Endothelial cell of umbilical vein (primary cell): ENCODE measurements at regions not wholly inside any gene's neighbourhood (a gene's known extent, or its start where the extent isn't known, plus 50 kb on each side); places are given as distances from the start of the nearest gene placed in this dataset.

ENCODE experiments used
- BruUV-seq: library from RNA; stranded (reverse); fragments of 400-500 nt; replicated peaks from 2 replicates; lab custom pipeline; 2021; lab: Mats Ljungman, UMichigan
- CTCF ChIA-PET: fragments of 300-600, 350-600 bp; sonication (Branson Sonifier 250); formaldehyde crosslinking; loops from one replicate; lab custom pipeline; 2021; ENCODE audit warnings: antibody characterized with exemption, inconsistent platforms; lab: Charles Lee
- POLR2A ChIA-PET: fragments of 300-600, 350-600 bp; sonication (Branson Sonifier 250); formaldehyde crosslinking; loops from one replicate; lab custom pipeline; 2021; ENCODE audit warnings: antibody characterized with exemption, inconsistent platforms; lab: Charles Lee
- DNase-seq: peaks from one replicate; pipeline ENCODE4 v3.0.0-alpha.2; 2011; ENCODE audit warnings: low read depth, low spot score
- FAIRE-seq: peaks from 2 replicates; lab custom pipeline; 2011; peaks lifted over from hg19 to GRCh38; lab: Jason Lieb, UNC
- H2AFZ ChIP-seq: 2 replicates; pipeline ENCODE4 v1.6.0; 2012; ENCODE audit warnings: low read depth, low read length, control low read depth, inconsistent platforms
- H3K27ac ChIP-seq: 2 replicates; pipeline ENCODE4 v1.5.1; 2011; ENCODE audit warnings: low read depth, mild to moderate bottlenecking, control low read depth, low read length, moderate library complexity; ENCODE audit not compliant: insufficient read depth
- H3K27me3 ChIP-seq, 2 experiments: 2 replicates each; pipeline versions ENCODE4 v1.6.0 to v1.6.1; 2011; ENCODE audit warnings: low read length in 2 of 2, mixed read lengths in 1 of 2; ENCODE audit not compliant: control insufficient read depth in 2 of 2, insufficient read depth in 2 of 2
- H3K36me3 ChIP-seq, 2 experiments: 2 replicates in 1 of 2; 3 replicates in 1 of 2; pipeline ENCODE4 v1.5.1; 2011; ENCODE audit warnings: low read length in 2 of 2, mild to moderate bottlenecking in 1 of 2, moderate library complexity in 1 of 2; ENCODE audit not compliant: control insufficient read depth in 2 of 2, insufficient read depth in 2 of 2; ENCODE audit errors: extremely low read depth in 1 of 2
- H3K4me1 ChIP-seq: 3 replicates; pipeline ENCODE4 v1.5.1; 2011; ENCODE audit warnings: mild to moderate bottlenecking, low read length; ENCODE audit not compliant: control insufficient read depth, insufficient read depth; ENCODE audit errors: extremely low read depth
- H3K4me2 ChIP-seq: 2 replicates; pipeline ENCODE4 v1.6.1; 2011; ENCODE audit warnings: low read length, control low read depth, mixed read lengths; ENCODE audit not compliant: insufficient read depth
- H3K4me3 ChIP-seq, 3 experiments: fragments of 200-600 bp in 1 of 3; sonication (generic), shearing (Covaris generic) in 1 of 3; replicated peaks in 1 of 3; 2 replicates each; pipeline ENCODE4 v1.5.1; 2011 to 2016; ENCODE audit warnings: control low read depth in 3 of 3, low read length in 3 of 3, mild to moderate bottlenecking in 2 of 3, inconsistent platforms in 1 of 3, low read depth in 1 of 3, moderate library complexity in 1 of 3; ENCODE audit not compliant: insufficient read depth in 1 of 3
- H3K79me2 ChIP-seq: 2 replicates; pipeline ENCODE4 v1.6.0; 2012; ENCODE audit warnings: low read length, inconsistent platforms; ENCODE audit not compliant: control insufficient read depth, insufficient read depth
- H3K9ac ChIP-seq: replicated peaks from 2 replicates; pipeline ENCODE3; 2011; ENCODE audit warnings: low read length, control low read depth; ENCODE audit not compliant: insufficient read depth; ENCODE audit errors: extremely low read depth
- H3K9me1 ChIP-seq: replicated peaks from 3 replicates; pipeline ENCODE4 v1.6.0; 2011; ENCODE audit warnings: mild to moderate bottlenecking, low read length; ENCODE audit not compliant: control insufficient read depth, insufficient read depth; ENCODE audit errors: extremely low read depth
- H3K9me3 ChIP-seq: replicated peaks from 2 replicates; pipeline ENCODE4 v1.5.1; 2012; ENCODE audit warnings: low read length, inconsistent platforms; ENCODE audit not compliant: control insufficient read depth, insufficient read depth
- H4K20me1 ChIP-seq: replicated peaks from 2 replicates; pipeline ENCODE3; 2011; ENCODE audit warnings: mild to moderate bottlenecking, low read length; ENCODE audit not compliant: control insufficient read depth, insufficient read depth; ENCODE audit errors: extremely low read depth
- EZH2 ChIP-seq: IDR thresholded peaks from 2 replicates; pipeline ENCODE4 v1.6.1; 2012; ENCODE audit warnings: borderline replicate concordance, low read depth, mild to moderate bottlenecking, moderate library complexity, low read length, inconsistent platforms; ENCODE audit not compliant: severe bottlenecking
- FOS ChIP-seq: IDR thresholded peaks from 2 replicates; pipeline ENCODE4 v1.6.1; 2011; ENCODE audit warnings: mild to moderate bottlenecking, low read length, moderate library complexity, borderline replicate concordance; ENCODE audit not compliant: insufficient read depth
- GATA2 ChIP-seq: IDR thresholded peaks from 2 replicates; pipeline ENCODE4 v1.7.0; 2011; ENCODE audit warnings: low read depth, mild to moderate bottlenecking, moderate library complexity, mixed read lengths, low read length; ENCODE audit not compliant: insufficient read length, insufficient read depth
- JUN ChIP-seq: IDR thresholded peaks from 2 replicates; pipeline ENCODE4 v1.6.1; 2011; ENCODE audit warnings: borderline replicate concordance, low read depth; ENCODE audit not compliant: insufficient read length, insufficient read depth
- MYC ChIP-seq: IDR thresholded peaks from one replicate; pipeline ENCODE4 v1.6.1; 2011; ENCODE audit warnings: mild to moderate bottlenecking, low read depth, low read length
- POLR2A ChIP-seq: IDR thresholded peaks from 2 replicates; pipeline ENCODE4 v1.6.1; 2012; ENCODE audit warnings: low read depth, mild to moderate bottlenecking, control low read depth, low read length
- POLR2AphosphoS5 ChIP-seq: IDR thresholded peaks from 2 replicates; pipeline ENCODE4 v1.6.1; 2012; ENCODE audit warnings: low read depth, mild to moderate bottlenecking, control low read depth, low read length, moderate library complexity; ENCODE audit not compliant: insufficient read depth
- dilution Hi-C: fragments of 300-500 bp; cut with MboI; formaldehyde crosslinking; loops from one replicate; pipeline ENCODE4 v1.15.0; 2019; ENCODE audit warnings: low sequenced_read_pairs; ENCODE audit not compliant: extremely low pct_ligation_motif_present
- intact Hi-C: fragments of 100-400 bp; cut with micrococcal nuclease; formaldehyde crosslinking; loops from one replicate; pipeline ENCODE4 v1.10.0; 2022
- TF ChIP-seq, protein P1 (sequence below): IDR thresholded peaks from 2 replicates; pipeline ENCODE4 v1.6.1; 2011; ENCODE audit not compliant: insufficient read depth, insufficient read length
- TF ChIP-seq, protein P2 (sequence below), 2 donors: IDR thresholded peaks; 1 replicate in 1 of 2; 2 replicates in 1 of 2; pipeline ENCODE4 v1.5.1; 2011; ENCODE audit warnings: low read length in 2 of 2, mild to moderate bottlenecking in 2 of 2, moderate library complexity in 2 of 2, control low read depth in 1 of 2, inconsistent platforms in 1 of 2, low read depth in 1 of 2; ENCODE audit not compliant: insufficient read depth in 1 of 2; ENCODE audit errors: extremely low read depth in 1 of 2

DNA sequence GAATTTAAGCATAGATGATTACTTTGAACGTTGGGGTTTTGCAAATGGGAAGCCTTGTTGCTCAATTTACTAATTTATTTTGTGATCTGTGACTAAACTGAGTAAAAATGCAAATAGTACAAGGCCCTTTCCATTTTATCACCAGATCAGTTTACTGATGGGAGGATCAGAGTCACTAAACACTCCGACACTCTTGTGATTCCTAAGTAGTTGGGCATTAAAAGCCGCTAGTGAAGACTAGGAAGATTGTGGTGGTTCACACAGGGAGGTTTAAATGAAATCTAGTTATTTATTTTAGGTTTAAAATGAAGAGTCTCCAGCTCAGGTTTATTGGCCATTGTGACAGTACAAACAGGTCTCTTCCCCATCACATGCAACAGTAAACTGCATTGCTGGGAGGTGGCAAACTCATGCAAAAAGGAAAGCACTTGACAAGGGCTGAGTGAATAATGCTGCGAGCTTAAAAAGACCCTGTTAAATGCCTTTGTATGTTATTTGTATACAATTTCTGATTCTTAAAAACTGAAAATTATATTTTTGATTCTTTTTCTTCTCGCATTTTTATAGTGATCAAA is 394.8 kb upstream of the FANCL start:
- Histone ChIP-seq H3K4me1 (peaks cover 44% of the 10 kb centered on the region), H3K27me3 (no peaks in the 10 kb centered on the region), H3K9ac (no peak overlapping the region), H3K79me2 (no peaks in the 10 kb centered on the region), H3K4me2 (no peak overlapping the region), H3K9me1 (no peaks in the 10 kb centered on the region), H3K4me3 (no peak overlapping the region), H3K9me3 (no peaks in the 10 kb centered on the region), H3K27ac (no peak overlapping the region), H2AFZ (no peak overlapping the region), H3K36me3 (no peaks in the 10 kb centered on the region), H4K20me1 (no peaks in the 10 kb centered on the region)
- POLR2A ChIA-PET, result no interaction called here
- no TSS peak for BruUV-seq
- DNase-seq, result no peak
- no peak for FAIRE-seq
- CTCF ChIA-PET, result no interaction called here
- TF ChIP-seq POLR2A (no peak), GATA2 (no peak), JUN (no peak), MYC (no peak), POLR2AphosphoS5 (no peak), FOS (no peak), EZH2 (no peak)
- TF ChIP-seq, protein P1, sequence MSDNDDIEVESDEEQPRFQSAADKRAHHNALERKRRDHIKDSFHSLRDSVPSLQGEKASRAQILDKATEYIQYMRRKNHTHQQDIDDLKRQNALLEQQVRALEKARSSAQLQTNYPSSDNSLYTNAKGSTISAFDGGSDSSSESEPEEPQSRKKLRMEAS, result no peak
- TF ChIP-seq, protein P2, sequence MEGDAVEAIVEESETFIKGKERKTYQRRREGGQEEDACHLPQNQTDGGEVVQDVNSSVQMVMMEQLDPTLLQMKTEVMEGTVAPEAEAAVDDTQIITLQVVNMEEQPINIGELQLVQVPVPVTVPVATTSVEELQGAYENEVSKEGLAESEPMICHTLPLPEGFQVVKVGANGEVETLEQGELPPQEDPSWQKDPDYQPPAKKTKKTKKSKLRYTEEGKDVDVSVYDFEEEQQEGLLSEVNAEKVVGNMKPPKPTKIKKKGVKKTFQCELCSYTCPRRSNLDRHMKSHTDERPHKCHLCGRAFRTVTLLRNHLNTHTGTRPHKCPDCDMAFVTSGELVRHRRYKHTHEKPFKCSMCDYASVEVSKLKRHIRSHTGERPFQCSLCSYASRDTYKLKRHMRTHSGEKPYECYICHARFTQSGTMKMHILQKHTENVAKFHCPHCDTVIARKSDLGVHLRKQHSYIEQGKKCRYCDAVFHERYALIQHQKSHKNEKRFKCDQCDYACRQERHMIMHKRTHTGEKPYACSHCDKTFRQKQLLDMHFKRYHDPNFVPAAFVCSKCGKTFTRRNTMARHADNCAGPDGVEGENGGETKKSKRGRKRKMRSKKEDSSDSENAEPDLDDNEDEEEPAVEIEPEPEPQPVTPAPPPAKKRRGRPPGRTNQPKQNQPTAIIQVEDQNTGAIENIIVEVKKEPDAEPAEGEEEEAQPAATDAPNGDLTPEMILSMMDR (IDR thresholded peaks at IDR 0.05; ENCODE audit: extremely low read depth in 1 of 2, insufficient read depth in 1 of 2, low read depth in 1 of 2, low read length in 2 of 2), result no peak
- intact Hi-C loops (loop anchor here (2.0 to 10.0 kb wide), 3 partner anchors 41 to 589 kb away; partner anchors contain the start of genes FANCL and VRK2), dilution Hi-C loops (no loop called here)
